ENCODE measurements at regions not wholly inside any gene's neighbourhood (a gene's known extent, or its start where the extent isn't known, plus 50 kb on each side); places are given as distances from the start of the nearest gene placed in this dataset.

DNA sequence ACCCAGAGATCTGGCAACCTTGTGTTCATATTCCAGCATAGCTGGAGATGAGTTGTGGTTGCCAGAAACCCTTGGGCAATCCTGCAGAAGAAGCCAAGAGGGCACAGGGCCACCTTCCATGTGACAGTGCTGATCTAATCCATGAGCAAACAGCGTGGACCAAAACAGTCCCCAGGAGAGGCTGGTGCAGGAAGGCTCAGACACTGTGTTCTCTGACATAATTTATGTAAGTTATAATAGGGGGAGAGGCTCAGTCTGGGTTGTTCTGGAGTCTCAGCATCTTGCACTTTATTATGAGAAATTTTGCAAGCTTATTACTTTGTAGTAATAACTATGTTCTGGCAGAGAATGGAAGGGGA, 273.9 kb downstream of the HAPSTR1 start:
- Histone ChIP-seq H3K36me3 (ENCODE audit: control insufficient read depth in 4 of 4, insufficient read depth in 3 of 4, low read depth in 1 of 4, low read length in 3 of 4) (no peaks in the 10 kb centered on the region), H3K9ac (ENCODE audit: low read depth in 1 of 2, low read length in 2 of 2) (no peak overlapping the region), H3K4me1 (ENCODE audit: control insufficient read depth in 4 of 4, insufficient read depth in 4 of 4, low read length in 3 of 4) (peaks cover 0 to 21% (median 15%) of the 10 kb centered on the region in 4 donors), H3K27me3 (ENCODE audit: control insufficient read depth in 4 of 4, insufficient read depth in 4 of 4, low read length in 3 of 4) (no peaks in the 10 kb centered on the region), H3K27ac (ENCODE audit: low read depth in 1 of 2, low read length in 2 of 2) (peak overlapping the region; percentile 84 to 98), H3K9me3 (ENCODE audit: control insufficient read depth in 4 of 4, low read length in 3 of 4) (no peaks in the 10 kb centered on the region), H3K4me3 (ENCODE audit: low read depth in 1 of 3, low read length in 3 of 3) (no peak overlapping the region)
- WGBS = 12% methylated on average over 1 of the region's 1 CpG
- TF ChIP-seq TAF1 (conservative IDR thresholded peaks at IDR 0.05) = no peak
- TF ChIP-seq JUND (IDR thresholded peaks at IDR 0.05) = peak in 1 of 2 donors; percentile 78
- TF ChIP-seq, protein P1, sequence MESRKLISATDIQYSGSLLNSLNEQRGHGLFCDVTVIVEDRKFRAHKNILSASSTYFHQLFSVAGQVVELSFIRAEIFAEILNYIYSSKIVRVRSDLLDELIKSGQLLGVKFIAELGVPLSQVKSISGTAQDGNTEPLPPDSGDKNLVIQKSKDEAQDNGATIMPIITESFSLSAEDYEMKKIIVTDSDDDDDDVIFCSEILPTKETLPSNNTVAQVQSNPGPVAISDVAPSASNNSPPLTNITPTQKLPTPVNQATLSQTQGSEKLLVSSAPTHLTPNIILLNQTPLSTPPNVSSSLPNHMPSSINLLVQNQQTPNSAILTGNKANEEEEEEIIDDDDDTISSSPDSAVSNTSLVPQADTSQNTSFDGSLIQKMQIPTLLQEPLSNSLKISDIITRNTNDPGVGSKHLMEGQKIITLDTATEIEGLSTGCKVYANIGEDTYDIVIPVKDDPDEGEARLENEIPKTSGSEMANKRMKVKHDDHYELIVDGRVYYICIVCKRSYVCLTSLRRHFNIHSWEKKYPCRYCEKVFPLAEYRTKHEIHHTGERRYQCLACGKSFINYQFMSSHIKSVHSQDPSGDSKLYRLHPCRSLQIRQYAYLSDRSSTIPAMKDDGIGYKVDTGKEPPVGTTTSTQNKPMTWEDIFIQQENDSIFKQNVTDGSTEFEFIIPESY (IDR thresholded peaks at IDR 0.05) = peak; percentile 34
- TF ChIP-seq, protein P2, sequence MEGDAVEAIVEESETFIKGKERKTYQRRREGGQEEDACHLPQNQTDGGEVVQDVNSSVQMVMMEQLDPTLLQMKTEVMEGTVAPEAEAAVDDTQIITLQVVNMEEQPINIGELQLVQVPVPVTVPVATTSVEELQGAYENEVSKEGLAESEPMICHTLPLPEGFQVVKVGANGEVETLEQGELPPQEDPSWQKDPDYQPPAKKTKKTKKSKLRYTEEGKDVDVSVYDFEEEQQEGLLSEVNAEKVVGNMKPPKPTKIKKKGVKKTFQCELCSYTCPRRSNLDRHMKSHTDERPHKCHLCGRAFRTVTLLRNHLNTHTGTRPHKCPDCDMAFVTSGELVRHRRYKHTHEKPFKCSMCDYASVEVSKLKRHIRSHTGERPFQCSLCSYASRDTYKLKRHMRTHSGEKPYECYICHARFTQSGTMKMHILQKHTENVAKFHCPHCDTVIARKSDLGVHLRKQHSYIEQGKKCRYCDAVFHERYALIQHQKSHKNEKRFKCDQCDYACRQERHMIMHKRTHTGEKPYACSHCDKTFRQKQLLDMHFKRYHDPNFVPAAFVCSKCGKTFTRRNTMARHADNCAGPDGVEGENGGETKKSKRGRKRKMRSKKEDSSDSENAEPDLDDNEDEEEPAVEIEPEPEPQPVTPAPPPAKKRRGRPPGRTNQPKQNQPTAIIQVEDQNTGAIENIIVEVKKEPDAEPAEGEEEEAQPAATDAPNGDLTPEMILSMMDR (IDR thresholded peaks at IDR 0.05; ENCODE audit: low read depth, low read length, missing input control) = no peak
- peak; percentile 73 to 88 for TF ChIP-seq HNF4A (conservative IDR thresholded peaks at IDR 0.05)
- TF ChIP-seq FOXA2 (IDR thresholded peaks at IDR 0.05) = peak; percentile 56
- peak; percentile 33 for TF ChIP-seq FOXA1 (IDR thresholded peaks at IDR 0.05)
- no peak for TF ChIP-seq YY1 (IDR thresholded peaks at IDR 0.05)
- TF ChIP-seq GABPA (IDR thresholded peaks at IDR 0.05 in 1 of 2, conservative IDR thresholded peaks at IDR 0.05 in 1 of 2) = no peak
- peak in 1 of 2 donors; percentile 58 for TF ChIP-seq EGR1 (IDR thresholded peaks at IDR 0.05; ENCODE audit: low read depth in 2 of 2)
- TF ChIP-seq, protein P3, sequence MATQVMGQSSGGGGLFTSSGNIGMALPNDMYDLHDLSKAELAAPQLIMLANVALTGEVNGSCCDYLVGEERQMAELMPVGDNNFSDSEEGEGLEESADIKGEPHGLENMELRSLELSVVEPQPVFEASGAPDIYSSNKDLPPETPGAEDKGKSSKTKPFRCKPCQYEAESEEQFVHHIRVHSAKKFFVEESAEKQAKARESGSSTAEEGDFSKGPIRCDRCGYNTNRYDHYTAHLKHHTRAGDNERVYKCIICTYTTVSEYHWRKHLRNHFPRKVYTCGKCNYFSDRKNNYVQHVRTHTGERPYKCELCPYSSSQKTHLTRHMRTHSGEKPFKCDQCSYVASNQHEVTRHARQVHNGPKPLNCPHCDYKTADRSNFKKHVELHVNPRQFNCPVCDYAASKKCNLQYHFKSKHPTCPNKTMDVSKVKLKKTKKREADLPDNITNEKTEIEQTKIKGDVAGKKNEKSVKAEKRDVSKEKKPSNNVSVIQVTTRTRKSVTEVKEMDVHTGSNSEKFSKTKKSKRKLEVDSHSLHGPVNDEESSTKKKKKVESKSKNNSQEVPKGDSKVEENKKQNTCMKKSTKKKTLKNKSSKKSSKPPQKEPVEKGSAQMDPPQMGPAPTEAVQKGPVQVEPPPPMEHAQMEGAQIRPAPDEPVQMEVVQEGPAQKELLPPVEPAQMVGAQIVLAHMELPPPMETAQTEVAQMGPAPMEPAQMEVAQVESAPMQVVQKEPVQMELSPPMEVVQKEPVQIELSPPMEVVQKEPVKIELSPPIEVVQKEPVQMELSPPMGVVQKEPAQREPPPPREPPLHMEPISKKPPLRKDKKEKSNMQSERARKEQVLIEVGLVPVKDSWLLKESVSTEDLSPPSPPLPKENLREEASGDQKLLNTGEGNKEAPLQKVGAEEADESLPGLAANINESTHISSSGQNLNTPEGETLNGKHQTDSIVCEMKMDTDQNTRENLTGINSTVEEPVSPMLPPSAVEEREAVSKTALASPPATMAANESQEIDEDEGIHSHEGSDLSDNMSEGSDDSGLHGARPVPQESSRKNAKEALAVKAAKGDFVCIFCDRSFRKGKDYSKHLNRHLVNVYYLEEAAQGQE (IDR thresholded peaks at IDR 0.05) = no peak
- TF ChIP-seq NR2F2 (IDR thresholded peaks at IDR 0.05) = peak; percentile 56
- TF ChIP-seq RXRA (IDR thresholded peaks at IDR 0.05) = peak in 1 of 2 donors; percentile 82
- TF ChIP-seq, protein P4, sequence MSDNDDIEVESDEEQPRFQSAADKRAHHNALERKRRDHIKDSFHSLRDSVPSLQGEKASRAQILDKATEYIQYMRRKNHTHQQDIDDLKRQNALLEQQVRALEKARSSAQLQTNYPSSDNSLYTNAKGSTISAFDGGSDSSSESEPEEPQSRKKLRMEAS (IDR thresholded peaks at IDR 0.05) = no peak
- no peak for TF ChIP-seq HNF4G (IDR thresholded peaks at IDR 0.05)
- TF ChIP-seq RAD21 (IDR thresholded peaks at IDR 0.05) = peak; percentile 42 to 60
- TF ChIP-seq SP1 (IDR thresholded peaks at IDR 0.05) = peak; percentile 12
- TF ChIP-seq, protein P5, sequence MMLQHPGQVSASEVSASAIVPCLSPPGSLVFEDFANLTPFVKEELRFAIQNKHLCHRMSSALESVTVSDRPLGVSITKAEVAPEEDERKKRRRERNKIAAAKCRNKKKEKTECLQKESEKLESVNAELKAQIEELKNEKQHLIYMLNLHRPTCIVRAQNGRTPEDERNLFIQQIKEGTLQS (IDR thresholded peaks at IDR 0.05) = no peak
- no peak for DNase-seq (ENCODE audit: low spot score)

All from liver (tissue), 8 donors.